ENCODE measurements at regions not wholly inside any gene's neighbourhood (a gene's known extent, or its start where the extent isn't known, plus 50 kb on each side); places are given as distances from the start of the nearest gene placed in this dataset.
A peak's percentile ranks its signal among the peaks of the same experiment; 100 is the strongest.

DNA sequence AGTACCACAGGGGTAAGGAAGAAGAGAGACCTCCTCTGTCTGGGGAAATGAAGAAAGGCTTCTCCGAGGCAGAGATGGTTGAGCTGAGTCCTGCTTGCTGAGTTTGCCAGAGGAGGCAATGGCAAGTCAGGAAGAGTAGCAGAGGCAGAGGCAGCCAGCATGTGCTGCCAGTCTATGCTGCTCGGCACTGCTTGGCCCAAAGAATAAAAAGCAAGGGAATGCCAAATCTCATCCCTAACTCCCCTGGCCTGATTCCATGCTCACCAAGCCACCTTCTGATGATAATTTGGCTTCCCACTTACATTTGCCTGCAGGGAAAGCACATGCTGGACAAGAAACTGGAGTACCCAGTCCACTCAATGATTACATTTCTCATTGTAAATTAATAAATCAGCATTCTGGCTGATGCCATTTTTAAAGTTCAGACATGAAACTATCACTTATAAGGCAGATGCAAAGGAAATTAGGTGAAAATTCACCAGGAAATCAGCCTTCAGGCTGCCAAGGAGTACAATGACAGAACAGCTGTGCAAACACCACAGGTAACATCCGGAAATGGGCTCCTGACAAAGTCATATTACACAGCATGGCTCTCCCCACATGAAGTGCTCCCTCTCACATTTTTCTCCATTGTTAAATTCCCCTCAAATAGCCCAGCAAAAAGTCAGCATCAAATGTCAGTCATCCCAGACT, 245.9 kb downstream of the MTERF1 start:
- DNase-seq (no peak), ATAC-seq (no peak)
- Histone ChIP-seq H3K27me3 (ENCODE audit: control insufficient read depth, insufficient read depth, low read length) (no peaks in the 10 kb centered on the region), H3K9me3 (ENCODE audit: control insufficient read depth, insufficient read depth, low read length) (peaks cover 7% of the 10 kb centered on the region), H3K27ac (ENCODE audit: low read length) (no peak overlapping the region), H3K4me1 (ENCODE audit: control insufficient read depth, insufficient read depth, low read length) (no peaks in the 10 kb centered on the region), H3K36me3 (ENCODE audit: control insufficient read depth, insufficient read depth, low read length) (no peaks in the 10 kb centered on the region), H3K4me3 (ENCODE audit: low read length) (no peak overlapping the region)
- no peak overlapping the region for H3K4me3 Mint-ChIP-seq
- H3K9me3 Mint-ChIP-seq: peaks cover 7 to 8% of the 10 kb centered on the region in 2 donors
- peaks cover 6% of the 10 kb centered on the region for H3K36me3 Mint-ChIP-seq
- no peaks in the 10 kb centered on the region for H3K4me1 Mint-ChIP-seq
- 80% methylated on average over 3 of the region's 3 CpGs for WGBS (ENCODE audit: insufficient coverage)
- H3K27me3 Mint-ChIP-seq (ENCODE audit: low read depth in 2 of 2): no peaks in the 10 kb centered on the region
- intact Hi-C loops (cut with micrococcal nuclease): no loop called here
- TF ChIP-seq, protein P1, sequence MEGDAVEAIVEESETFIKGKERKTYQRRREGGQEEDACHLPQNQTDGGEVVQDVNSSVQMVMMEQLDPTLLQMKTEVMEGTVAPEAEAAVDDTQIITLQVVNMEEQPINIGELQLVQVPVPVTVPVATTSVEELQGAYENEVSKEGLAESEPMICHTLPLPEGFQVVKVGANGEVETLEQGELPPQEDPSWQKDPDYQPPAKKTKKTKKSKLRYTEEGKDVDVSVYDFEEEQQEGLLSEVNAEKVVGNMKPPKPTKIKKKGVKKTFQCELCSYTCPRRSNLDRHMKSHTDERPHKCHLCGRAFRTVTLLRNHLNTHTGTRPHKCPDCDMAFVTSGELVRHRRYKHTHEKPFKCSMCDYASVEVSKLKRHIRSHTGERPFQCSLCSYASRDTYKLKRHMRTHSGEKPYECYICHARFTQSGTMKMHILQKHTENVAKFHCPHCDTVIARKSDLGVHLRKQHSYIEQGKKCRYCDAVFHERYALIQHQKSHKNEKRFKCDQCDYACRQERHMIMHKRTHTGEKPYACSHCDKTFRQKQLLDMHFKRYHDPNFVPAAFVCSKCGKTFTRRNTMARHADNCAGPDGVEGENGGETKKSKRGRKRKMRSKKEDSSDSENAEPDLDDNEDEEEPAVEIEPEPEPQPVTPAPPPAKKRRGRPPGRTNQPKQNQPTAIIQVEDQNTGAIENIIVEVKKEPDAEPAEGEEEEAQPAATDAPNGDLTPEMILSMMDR (IDR thresholded peaks at IDR 0.05): no peak
- H3K27ac Mint-ChIP-seq: no peak overlapping the region

DNA sequence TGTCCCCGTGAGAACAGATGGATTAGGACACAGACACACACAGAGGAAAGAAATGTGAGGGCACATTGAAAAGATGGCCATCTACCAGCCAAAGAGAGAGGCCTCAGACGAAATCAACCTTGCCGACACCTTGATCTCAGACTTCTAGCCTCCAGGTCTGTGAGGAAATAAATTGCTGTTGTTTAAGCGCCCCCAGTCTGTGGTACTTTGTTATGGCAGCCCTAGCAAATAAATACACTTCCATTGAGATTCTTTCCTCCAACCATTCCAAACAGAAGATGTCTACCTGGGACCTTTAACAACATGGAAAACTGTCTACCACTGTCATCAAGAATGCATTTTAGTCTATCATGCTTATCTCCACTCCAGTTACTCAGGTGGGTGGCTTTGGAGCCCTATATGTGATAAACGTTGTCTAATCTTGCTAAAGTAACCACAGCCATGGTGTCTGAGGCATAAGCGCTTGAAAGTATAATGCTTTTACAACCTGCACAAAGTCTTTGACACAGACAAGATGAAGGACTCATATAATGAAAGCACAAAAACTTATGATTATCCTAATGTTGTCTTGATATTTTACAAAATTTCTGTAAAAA, 244.3 kb downstream of the MTERF1 start:
- H3K4me1 ChIP-seq (ENCODE audit: control insufficient read depth, insufficient read depth, low read length): no peaks in the 10 kb centered on the region
- Mint-ChIP-seq H3K36me3 (peaks cover 6% of the 10 kb centered on the region), H3K27me3 (ENCODE audit: low read depth in 2 of 2) (no peaks in the 10 kb centered on the region), H3K4me1 (no peaks in the 10 kb centered on the region), H3K4me3 (no peak overlapping the region), H3K9me3 (peaks cover 4 to 7% of the 10 kb centered on the region in 2 donors), H3K27ac (no peak overlapping the region)
- peak in 1 of 2 donors; percentile 7 for DNase-seq
- H3K27ac ChIP-seq (ENCODE audit: low read length): no peak overlapping the region
- H3K9me3 ChIP-seq (ENCODE audit: control insufficient read depth, insufficient read depth, low read length): peaks cover 7% of the 10 kb centered on the region
- no peaks in the 10 kb centered on the region for H3K36me3 ChIP-seq (ENCODE audit: control insufficient read depth, insufficient read depth, low read length)
- no peaks in the 10 kb centered on the region for H3K27me3 ChIP-seq (ENCODE audit: control insufficient read depth, insufficient read depth, low read length)
- TF ChIP-seq, protein P1 (IDR thresholded peaks at IDR 0.05): no peak
- 53% methylated on average over 6 of the region's 6 CpGs for WGBS (ENCODE audit: insufficient coverage)
- ATAC-seq: no peak
- H3K4me3 ChIP-seq (ENCODE audit: low read length): no peak overlapping the region
- intact Hi-C loops (cut with micrococcal nuclease): no loop called here

DNA sequence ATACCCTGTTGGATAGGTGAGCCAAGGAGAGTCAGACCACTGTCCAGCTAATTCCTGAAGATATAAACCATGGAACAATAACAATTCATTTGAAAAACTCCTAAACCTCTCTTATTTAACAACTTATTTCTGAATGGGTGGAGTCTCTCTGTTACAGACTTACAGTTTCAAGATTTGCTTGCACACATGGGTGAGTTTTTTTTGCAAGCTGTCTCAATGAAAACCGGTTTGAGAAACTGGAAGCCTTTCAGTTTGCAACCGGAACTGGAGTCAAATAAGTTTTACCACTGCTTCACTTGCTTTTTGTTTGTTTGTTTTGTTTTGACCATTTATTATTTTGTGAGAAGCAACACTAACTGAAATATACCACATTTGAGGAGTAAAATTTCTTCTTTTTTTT, 243.8 kb downstream of the MTERF1 start:
- H3K27ac Mint-ChIP-seq: no peak overlapping the region
- WGBS (ENCODE audit: insufficient coverage): 92% methylated on average over 1 of the region's 2 CpGs
- no peak overlapping the region for H3K4me3 ChIP-seq (ENCODE audit: low read length)
- DNase-seq (no peak), ATAC-seq (no peak)
- no peaks in the 10 kb centered on the region for H3K27me3 ChIP-seq (ENCODE audit: control insufficient read depth, insufficient read depth, low read length)
- H3K9me3 ChIP-seq (ENCODE audit: control insufficient read depth, insufficient read depth, low read length): peaks cover 7% of the 10 kb centered on the region
- H3K4me1 ChIP-seq (ENCODE audit: control insufficient read depth, insufficient read depth, low read length): no peaks in the 10 kb centered on the region
- TF ChIP-seq, protein P1 (IDR thresholded peaks at IDR 0.05): no peak
- H3K4me3 Mint-ChIP-seq: no peak overlapping the region
- peaks cover 6% of the 10 kb centered on the region for H3K36me3 Mint-ChIP-seq
- intact Hi-C loops (cut with micrococcal nuclease): no loop called here
- peaks cover 4 to 7% of the 10 kb centered on the region in 2 donors for H3K9me3 Mint-ChIP-seq
- H3K4me1 Mint-ChIP-seq: no peaks in the 10 kb centered on the region
- no peaks in the 10 kb centered on the region for H3K36me3 ChIP-seq (ENCODE audit: control insufficient read depth, insufficient read depth, low read length)
- no peaks in the 10 kb centered on the region for H3K27me3 Mint-ChIP-seq (ENCODE audit: low read depth in 2 of 2)
- H3K27ac ChIP-seq (ENCODE audit: low read length): no peak overlapping the region

Data from natural killer cell (primary cell).